ENCODE measurements at regions not wholly inside any gene's neighbourhood (a gene's known extent, or its start where the extent isn't known, plus 50 kb on each side); places are given as distances from the start of the nearest gene placed in this dataset.

- Histone ChIP-seq H2BK15ac (ENCODE audit: low read depth, low read length) (no peak overlapping the region), H4K91ac (ENCODE audit: insufficient read length, low read depth, low read length) (no peak overlapping the region), H3T11ph (ENCODE audit: low read length) (no peak overlapping the region), H3K9me3 (ENCODE audit: control insufficient read depth, low read depth, low read length) (no peaks in the 10 kb centered on the region), H3K56ac (ENCODE audit: insufficient read length, low read depth, low read length) (no peak overlapping the region), H3K18ac (ENCODE audit: insufficient read length, low read depth, low read length) (no peak overlapping the region), H4K5ac (ENCODE audit: insufficient read length, low read depth, low read length) (no peak overlapping the region), H3K4ac (ENCODE audit: low read depth, low read length) (no peak overlapping the region), H2AFZ (ENCODE audit: low read length) (no peak overlapping the region), H3K9ac (ENCODE audit: extremely low read depth, insufficient read length, low read length) (no peak overlapping the region), H3K79me1 (ENCODE audit: insufficient read depth, low read depth, low read length, poor library complexity, severe bottlenecking) (no peaks in the 10 kb centered on the region), H3K23me2 (ENCODE audit: insufficient read length, low read depth, low read length, poor library complexity, severe bottlenecking) (no peaks in the 10 kb centered on the region), H2BK5ac (ENCODE audit: insufficient read length, low read length) (no peak overlapping the region), H2BK20ac (ENCODE audit: low read depth, low read length, poor library complexity, severe bottlenecking) (no peak overlapping the region), H4K8ac (replicated peaks; ENCODE audit: insufficient read length, low read depth, low read length) (no peak overlapping the region), H3K23ac (ENCODE audit: insufficient read length, low read depth, low read length) (no peak overlapping the region), H3K14ac (ENCODE audit: insufficient read depth, low read length) (no peak overlapping the region), H3K27me3 (ENCODE audit: insufficient read depth, low read length) (no peaks in the 10 kb centered on the region), H3K79me2 (ENCODE audit: insufficient read depth, low read length) (no peaks in the 10 kb centered on the region), H2AK5ac (ENCODE audit: insufficient read length, low read length) (no peak overlapping the region), H2BK12ac (ENCODE audit: insufficient read length, low read depth, low read length) (no peak overlapping the region), H3K4me1 (ENCODE audit: insufficient read depth, low read length) (no peaks in the 10 kb centered on the region), H4K20me1 (ENCODE audit: control insufficient read depth, insufficient read depth, insufficient read length) (no peaks in the 10 kb centered on the region), H3K4me2 (ENCODE audit: insufficient read depth, insufficient read length, low read length) (no peak overlapping the region), H3K27ac (ENCODE audit: insufficient read length, low read depth, low read length) (no peak overlapping the region), H2BK120ac (ENCODE audit: low read depth, low read length, poor library complexity, severe bottlenecking) (no peak overlapping the region)
- Mint-ChIP-seq H3K27ac (no peak overlapping the region), H3K36me3 (ENCODE audit: insufficient read depth in 1 of 3, low read depth in 3 of 3) (peaks cover 0 to 7% (median 3%) of the 10 kb centered on the region in 3 experiments; a peak in 5 of 7 replicates), H3K4me1 (peaks cover 0 to 6% of the 10 kb centered on the region in 2 experiments; a peak in 3 of 4 replicates), H3K4me3 (no peak overlapping the region), H3K27me3 (ENCODE audit: low read depth) (no peaks in the 10 kb centered on the region), H3K9me3 (peaks cover 5 to 6% of the 10 kb centered on the region in 2 experiments)
- no peak for TF ChIP-seq CTCF (conservative IDR thresholded peaks at IDR 0.05)
- WGBS (ENCODE audit: extremely low coverage, insufficient read length, low lambda C conversion rate) = 100% methylated on average over 1 of the region's 4 CpGs
- no peak for DNase-seq
These were observed 902.8 kb downstream of the EPHA4 start for GRCh38 chr2:220669324-220669723.
